ENCODE measurements at regions not wholly inside any gene's neighbourhood (a gene's known extent, or its start where the extent isn't known, plus 50 kb on each side); places are given as distances from the start of the nearest gene placed in this dataset.
"Not testable (repeated sequence)": the region's sequence is repeated elsewhere in the genome, so short reads cannot be mapped to it uniquely, and the experiment has no call there.

DNA sequence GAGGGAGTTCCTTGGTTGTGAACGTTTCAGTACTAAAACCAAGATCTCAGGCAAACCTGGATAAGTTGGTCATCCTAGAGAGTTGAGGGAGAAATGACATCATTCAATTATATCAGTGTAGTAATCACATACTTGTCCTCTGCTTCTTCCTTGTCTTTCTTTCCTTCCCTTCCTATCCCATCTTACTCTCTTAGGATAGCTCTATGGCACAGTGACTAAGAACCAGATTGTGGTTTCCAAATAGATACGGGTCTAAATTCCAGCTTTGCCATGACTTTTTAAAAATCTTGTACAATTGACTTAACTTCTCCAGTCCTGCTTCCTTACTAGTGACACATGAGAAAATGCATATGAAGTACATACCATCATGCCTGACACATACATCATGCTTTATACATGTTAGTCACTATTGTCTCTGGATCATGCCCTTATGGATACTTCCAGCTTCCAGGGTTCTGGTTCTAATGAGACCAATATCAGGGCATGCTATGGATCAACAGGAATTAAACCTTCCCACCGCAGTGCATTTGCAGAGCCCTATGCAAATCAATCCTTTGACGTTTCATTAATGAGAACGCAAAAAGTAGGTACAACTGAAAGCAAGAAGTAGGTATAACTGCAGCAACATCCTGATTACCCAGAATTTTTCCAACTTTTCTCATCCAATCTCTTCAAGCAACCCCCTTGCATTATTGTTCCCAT, 168.0 kb upstream of the KLF7 start:
- no peaks in the 10 kb centered on the region for H3K9me3 ChIP-seq (ENCODE audit: control insufficient read depth, insufficient read depth, low read length)
- H3K36me3 ChIP-seq (ENCODE audit: control insufficient read depth, insufficient read depth, low read length): no peaks in the 10 kb centered on the region
- H3K27ac ChIP-seq (ENCODE audit: low read depth, low read length): no peak overlapping the region
- H3K4me1 ChIP-seq (ENCODE audit: control insufficient read depth, insufficient read depth, low read length): peaks cover 8% of the 10 kb centered on the region
- H3K27me3 ChIP-seq (ENCODE audit: control insufficient read depth, insufficient read depth, low read length): no peaks in the 10 kb centered on the region
- no peak for DNase-seq (ENCODE audit: low read depth in 4 of 6, low spot score in 6 of 6)
- WGBS (ENCODE audit: insufficient coverage): 98% methylated on average over 4 of the region's 5 CpGs
- H3K4me3 ChIP-seq (ENCODE audit: low read depth, low read length): no peak overlapping the region

GRCh38 chr2:207334301-207334623, 168.5 kb upstream of the KLF7 start:
- peaks cover 8% of the 10 kb centered on the region for H3K4me1 ChIP-seq (ENCODE audit: control insufficient read depth, insufficient read depth, low read length)
- peak overlapping the region; percentile 31 for H3K4me3 ChIP-seq (ENCODE audit: low read depth, low read length)
- H3K36me3 ChIP-seq (ENCODE audit: control insufficient read depth, insufficient read depth, low read length): no peaks in the 10 kb centered on the region
- WGBS (ENCODE audit: insufficient coverage): 51% methylated on average over 6 of the region's 8 CpGs
- H3K9me3 ChIP-seq (ENCODE audit: control insufficient read depth, insufficient read depth, low read length): no peaks in the 10 kb centered on the region
- H3K27me3 ChIP-seq (ENCODE audit: control insufficient read depth, insufficient read depth, low read length): no peaks in the 10 kb centered on the region
- peak overlapping the region; percentile 69 for H3K27ac ChIP-seq (ENCODE audit: low read depth, low read length)
- DNase-seq (ENCODE audit: low read depth in 4 of 6, low spot score in 6 of 6): no peak

- peak overlapping the region; percentile 31 for H3K4me3 ChIP-seq (ENCODE audit: low read depth, low read length)
- H3K27me3 ChIP-seq (ENCODE audit: control insufficient read depth, insufficient read depth, low read length): no peaks in the 10 kb centered on the region
- peak overlapping the region; percentile 69 for H3K27ac ChIP-seq (ENCODE audit: low read depth, low read length)
- no peaks in the 10 kb centered on the region for H3K36me3 ChIP-seq (ENCODE audit: control insufficient read depth, insufficient read depth, low read length)
- no peaks in the 10 kb centered on the region for H3K9me3 ChIP-seq (ENCODE audit: control insufficient read depth, insufficient read depth, low read length)
- WGBS (ENCODE audit: insufficient coverage): 31% methylated on average over 14 of the region's 20 CpGs
- peaks cover 8% of the 10 kb centered on the region for H3K4me1 ChIP-seq (ENCODE audit: control insufficient read depth, insufficient read depth, low read length)
- peak in 2 of 6 donors; percentile 35 to 64 for DNase-seq (ENCODE audit: low read depth in 4 of 6, low spot score in 6 of 6)
Observed at GRCh38 chr2:207334624-207335371, 169.1 kb upstream of the KLF7 start.

- Histone ChIP-seq H3K27me3 (ENCODE audit: control insufficient read depth, insufficient read depth, low read length) (no peaks in the 10 kb centered on the region), H3K27ac (ENCODE audit: low read depth, low read length) (no peak overlapping the region), H3K4me3 (ENCODE audit: low read depth, low read length) (no peak overlapping the region), H3K36me3 (ENCODE audit: control insufficient read depth, insufficient read depth, low read length) (no peaks in the 10 kb centered on the region), H3K4me1 (ENCODE audit: control insufficient read depth, insufficient read depth, low read length) (peaks cover 8% of the 10 kb centered on the region), H3K9me3 (ENCODE audit: control insufficient read depth, insufficient read depth, low read length) (no peaks in the 10 kb centered on the region)
- no peak for DNase-seq (ENCODE audit: low read depth in 4 of 6, low spot score in 6 of 6)
- 83% methylated on average over 1 of the region's 6 CpGs for WGBS (ENCODE audit: insufficient coverage)
Observed at GRCh38 chr2:207337234-207338219, 171.8 kb upstream of the KLF7 start.

DNA sequence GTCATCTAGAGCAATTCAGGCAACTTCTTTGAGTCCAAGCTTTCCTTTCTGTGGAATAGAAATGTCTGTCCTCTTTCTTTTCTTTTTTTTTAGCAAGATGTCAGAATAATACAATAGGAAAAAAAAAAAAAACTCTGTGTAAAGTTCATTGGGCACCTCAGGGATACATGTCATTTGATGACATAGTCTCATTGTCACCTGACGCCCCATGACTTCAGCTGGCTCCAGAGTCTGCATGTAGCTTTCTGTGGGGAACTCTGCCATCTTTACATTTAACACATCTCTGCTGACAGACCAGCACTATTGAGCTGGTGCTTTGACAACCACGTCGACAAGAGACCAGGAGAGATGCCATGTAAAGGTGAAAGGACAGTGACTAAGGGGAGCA, 172.5 kb upstream of the KLF7 start:
- Histone ChIP-seq H3K4me1 (ENCODE audit: control insufficient read depth, insufficient read depth, low read length) (peaks cover 8% of the 10 kb centered on the region), H3K9me3 (ENCODE audit: control insufficient read depth, insufficient read depth, low read length) (no peaks in the 10 kb centered on the region), H3K27me3 (ENCODE audit: control insufficient read depth, insufficient read depth, low read length) (no peaks in the 10 kb centered on the region), H3K27ac (ENCODE audit: low read depth, low read length) (no peak overlapping the region), H3K36me3 (ENCODE audit: control insufficient read depth, insufficient read depth, low read length) (no peaks in the 10 kb centered on the region), H3K4me3 (ENCODE audit: low read depth, low read length) (no peak overlapping the region)
- DNase-seq (ENCODE audit: low read depth in 4 of 6, low spot score in 6 of 6): no peak
- WGBS (ENCODE audit: insufficient coverage): 100% methylated on average over 1 of the region's 3 CpGs

- no CpG with 5 or more reads among the region's 3 CpGs for WGBS (ENCODE audit: insufficient coverage)
- no peaks in the 10 kb centered on the region for H3K27me3 ChIP-seq (ENCODE audit: control insufficient read depth, insufficient read depth, low read length)
- no peaks in the 10 kb centered on the region for H3K9me3 ChIP-seq (ENCODE audit: control insufficient read depth, insufficient read depth, low read length)
Observed at GRCh38 chr2:207338610-207339009, 172.9 kb upstream of the KLF7 start.

GRCh38 chr2:207341112-207341750, 175.5 kb upstream of the KLF7 start:
- Histone ChIP-seq H3K27me3 (ENCODE audit: control insufficient read depth, insufficient read depth, low read length) (no peaks in the 10 kb centered on the region), H3K9me3 (ENCODE audit: control insufficient read depth, insufficient read depth, low read length) (no peaks in the 10 kb centered on the region), H3K4me3 (ENCODE audit: low read depth, low read length) (no peak overlapping the region), H3K4me1 (ENCODE audit: control insufficient read depth, insufficient read depth, low read length) (no peaks in the 10 kb centered on the region), H3K27ac (ENCODE audit: low read depth, low read length) (no peak overlapping the region), H3K36me3 (ENCODE audit: control insufficient read depth, insufficient read depth, low read length) (no peaks in the 10 kb centered on the region)
- DNase-seq (ENCODE audit: low read depth in 4 of 6, low spot score in 6 of 6): peak in 1 of 6 donors; percentile 81
- 80% methylated on average over 2 of the region's 9 CpGs for WGBS (ENCODE audit: insufficient coverage)

More at GRCh38 chr2:207338610-207339009, 172.9 kb upstream of the KLF7 start:
- no peak overlapping the region for H3K4me3 ChIP-seq (ENCODE audit: low read depth, low read length)
- peaks cover 8% of the 10 kb centered on the region for H3K4me1 ChIP-seq (ENCODE audit: control insufficient read depth, insufficient read depth, low read length)
- no peak for DNase-seq (ENCODE audit: low read depth in 4 of 6, low spot score in 6 of 6)
- H3K27ac ChIP-seq (ENCODE audit: low read depth, low read length): no peak overlapping the region
- no peaks in the 10 kb centered on the region for H3K36me3 ChIP-seq (ENCODE audit: control insufficient read depth, insufficient read depth, low read length)

DNA sequence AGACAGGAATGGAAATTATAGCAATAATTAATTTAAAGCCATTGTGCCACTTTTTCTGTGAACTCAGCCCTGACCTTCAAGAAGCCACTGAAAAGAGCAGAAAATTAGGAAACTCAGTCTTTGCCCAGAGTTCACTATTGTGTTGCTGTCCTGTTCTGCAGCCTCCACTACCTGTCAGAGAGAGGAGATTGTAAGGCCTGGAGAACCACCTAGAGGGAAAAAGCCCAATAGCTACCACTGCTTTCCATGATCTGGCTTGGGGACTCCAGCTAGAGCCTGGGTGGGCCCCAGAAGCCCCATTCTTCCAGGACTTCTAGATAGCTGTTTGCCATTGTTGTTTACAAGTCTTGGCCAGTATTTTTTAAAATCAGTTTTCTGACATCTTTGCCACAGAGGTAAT, 176.1 kb upstream of the KLF7 start:
- Histone ChIP-seq H3K9me3 (ENCODE audit: control insufficient read depth, insufficient read depth, low read length) (no peaks in the 10 kb centered on the region), H3K36me3 (ENCODE audit: control insufficient read depth, insufficient read depth, low read length) (no peaks in the 10 kb centered on the region), H3K27me3 (ENCODE audit: control insufficient read depth, insufficient read depth, low read length) (no peaks in the 10 kb centered on the region), H3K27ac (ENCODE audit: low read depth, low read length) (no peak overlapping the region), H3K4me1 (ENCODE audit: control insufficient read depth, insufficient read depth, low read length) (no peaks in the 10 kb centered on the region), H3K4me3 (ENCODE audit: low read depth, low read length) (no peak overlapping the region)
- no peak for DNase-seq (ENCODE audit: low read depth in 4 of 6, low spot score in 6 of 6)

- not testable (repeated sequence) for H3K27ac ChIP-seq (ENCODE audit: low read depth, low read length); H3K4me3 ChIP-seq (ENCODE audit: low read depth, low read length); H3K36me3 ChIP-seq (ENCODE audit: control insufficient read depth, insufficient read depth, low read length); DNase-seq (ENCODE audit: low read depth in 4 of 6, low spot score in 6 of 6); H3K9me3 ChIP-seq (ENCODE audit: control insufficient read depth, insufficient read depth, low read length); H3K27me3 ChIP-seq (ENCODE audit: control insufficient read depth, insufficient read depth, low read length); H3K4me1 ChIP-seq (ENCODE audit: control insufficient read depth, insufficient read depth, low read length)
- 84% methylated on average over 10 of the region's 12 CpGs for WGBS (ENCODE audit: insufficient coverage)
Observed at GRCh38 chr2:207344596-207345394, 179.0 kb upstream of the KLF7 start.

All from spinal cord (tissue), 9 donors.